ENCODE measurements at regions not wholly inside any gene's neighbourhood (a gene's known extent, or its start where the extent isn't known, plus 50 kb on each side); places are given as distances from the start of the nearest gene placed in this dataset.

DNA sequence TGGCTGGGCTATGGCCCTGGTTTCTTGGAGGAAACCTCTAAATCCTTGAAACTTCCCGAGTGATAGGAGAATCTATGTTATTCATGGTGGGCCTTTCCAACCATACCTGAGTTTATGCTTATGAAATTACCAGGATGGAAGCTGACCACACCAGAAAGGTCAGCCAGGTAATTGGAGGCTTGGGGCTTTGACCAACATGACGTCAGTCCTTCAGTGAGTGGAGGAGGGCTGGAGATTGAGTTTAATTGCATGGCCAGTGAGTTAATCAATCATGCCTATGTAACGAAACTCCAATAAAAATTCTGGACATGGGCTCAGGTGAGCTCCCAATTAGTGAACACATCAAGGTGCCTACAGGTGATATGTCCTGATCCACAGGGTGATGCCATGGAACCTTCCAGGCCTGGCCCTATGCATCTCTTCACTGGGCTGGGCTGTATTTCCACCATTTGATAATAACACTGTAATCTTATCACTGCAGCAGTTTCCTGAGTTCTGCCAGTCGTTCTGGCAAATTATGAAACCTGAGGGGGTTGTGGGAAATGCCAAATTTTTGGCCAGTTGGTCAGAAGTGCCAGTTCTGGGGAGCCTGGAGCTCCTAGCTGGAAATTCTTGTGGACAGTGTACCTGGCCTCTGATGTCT lies 106.5 kb downstream of the CDH26 start:
- DNase-seq, result no peak

DNA sequence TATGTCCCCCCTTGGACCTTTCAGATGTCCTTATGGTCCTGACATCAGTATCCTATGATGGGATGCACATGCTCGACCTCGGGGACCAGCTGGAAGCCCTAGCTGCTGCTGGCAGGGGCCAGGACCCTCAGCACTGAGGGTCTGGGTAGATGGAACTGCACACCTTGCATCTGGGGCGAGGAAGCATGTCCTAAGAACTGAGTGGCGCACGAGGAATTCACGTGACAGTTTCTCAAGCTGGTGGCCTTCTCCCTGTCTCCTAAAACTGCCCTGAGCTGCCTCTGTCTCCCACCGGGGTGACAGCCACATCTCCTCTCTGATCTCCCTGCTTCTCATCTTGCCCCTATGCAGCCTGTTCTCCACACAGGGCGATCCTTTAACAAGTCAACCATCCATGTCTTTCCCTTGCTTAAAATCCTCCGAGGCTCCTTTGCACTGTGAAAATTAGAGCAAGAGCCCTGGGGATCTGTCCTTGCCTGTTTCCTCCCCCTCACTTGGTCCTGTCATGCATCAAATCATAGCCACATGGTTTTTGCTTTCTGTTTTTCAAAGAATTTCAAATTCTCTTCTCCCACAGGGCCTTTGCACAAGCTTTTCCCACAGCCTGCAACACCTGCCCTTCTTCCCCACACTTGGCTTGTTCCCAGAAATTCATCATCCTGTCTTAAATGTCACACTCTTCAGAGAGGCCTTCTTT lies 107.7 kb downstream of the CDH26 start:
- no peak for DNase-seq

GRCh38 chr20:60066438-60066823 lies 108.2 kb downstream of the CDH26 start:
- no peak for DNase-seq

DNA sequence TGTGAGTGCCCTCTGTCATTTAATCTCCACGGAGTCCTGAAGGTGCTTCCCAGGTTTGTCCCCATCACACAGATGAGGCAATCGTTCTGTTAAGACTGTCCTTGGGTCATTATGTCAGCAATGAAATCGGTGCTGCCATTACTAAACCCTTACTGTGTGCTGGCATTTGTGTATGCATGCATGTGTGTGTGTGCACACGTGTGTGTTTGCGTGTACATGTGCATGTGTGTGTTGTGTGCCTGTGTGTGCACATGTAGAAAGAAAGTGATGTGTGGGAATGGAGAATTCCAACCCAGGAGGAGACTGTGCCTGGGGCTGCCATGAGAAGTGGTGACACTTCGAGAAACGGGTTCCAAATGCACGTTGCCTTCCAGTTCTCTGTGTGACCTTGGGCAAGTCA lies 110.3 kb downstream of the CDH26 start:
- DNase-seq, result no peak

DNA sequence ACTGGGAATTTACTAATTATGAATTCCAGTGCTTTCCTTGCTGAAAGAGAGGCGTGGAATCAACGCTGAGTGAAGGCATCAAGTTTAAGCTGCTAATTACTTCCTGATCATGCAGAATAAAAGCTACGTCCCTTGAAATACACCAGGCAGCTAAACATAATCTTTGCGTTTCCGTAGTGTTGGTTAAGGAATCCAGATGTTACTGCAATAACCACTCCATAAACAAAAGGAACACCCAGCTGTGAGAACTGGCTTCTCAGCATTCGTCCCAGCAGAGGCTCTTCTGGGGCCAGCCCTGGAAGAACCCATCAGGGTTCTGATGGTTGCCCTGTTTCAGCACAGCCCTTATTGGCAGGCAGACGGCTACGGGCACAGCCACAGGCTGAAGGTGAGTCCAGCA lies 111.4 kb downstream of the CDH26 start:
- DNase-seq, result no peak

- DNase-seq, result no peak
These were observed 112.6 kb downstream of the CDH26 start for GRCh38 chr20:60070791-60071190.

GRCh38 chr20:60071965-60072364 lies 113.7 kb downstream of the CDH26 start:
- DNase-seq, result no peak

- DNase-seq, result no peak
These were observed 114.9 kb downstream of the CDH26 start for GRCh38 chr20:60073086-60073485.

DNA sequence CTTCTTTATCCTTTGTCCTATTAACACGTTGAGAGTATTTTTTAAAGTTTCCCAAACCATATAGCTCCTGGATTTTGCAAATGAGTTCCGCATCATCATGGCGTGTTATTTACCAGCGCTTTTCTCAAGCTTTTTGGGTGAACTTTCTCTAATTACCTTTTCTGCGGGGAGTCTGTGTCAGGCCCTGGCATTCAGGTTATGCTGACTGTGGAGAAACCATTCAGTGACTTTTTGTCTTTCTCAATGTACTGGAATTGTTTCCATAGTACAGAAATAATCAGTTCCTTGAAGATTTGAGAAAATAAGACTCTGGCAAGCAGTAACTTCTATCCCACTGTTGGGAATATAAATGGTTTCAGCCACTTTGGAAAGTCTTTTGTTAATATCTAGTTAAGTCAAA lies 115.3 kb downstream of the CDH26 start:
- DNase-seq, result no peak

GRCh38 chr20:60074276-60074675 lies 116.1 kb downstream of the CDH26 start:
- no peak for DNase-seq

GRCh38 chr20:60078351-60079250 lies 120.4 kb downstream of the CDH26 start:
- no peak for DNase-seq

DNA sequence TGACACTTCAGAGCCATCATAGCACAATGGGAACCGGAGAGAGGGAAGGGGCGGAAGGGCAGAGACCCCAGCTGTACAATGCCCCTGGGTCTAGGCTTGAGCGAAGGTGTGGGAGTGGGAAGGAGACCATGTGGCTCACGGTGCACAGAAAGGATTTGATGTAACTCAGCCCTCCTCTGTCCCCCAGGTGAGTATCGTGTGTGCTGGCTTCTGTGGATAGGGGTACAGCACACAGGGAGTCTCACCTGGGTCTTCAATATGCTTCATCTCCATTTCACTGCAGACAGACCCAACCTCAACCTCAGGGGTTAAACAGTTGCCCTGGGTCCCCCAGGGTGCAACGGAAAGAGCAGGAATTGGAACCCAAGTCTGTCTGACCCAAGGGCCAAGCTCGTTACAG lies 122.2 kb downstream of the CDH26 start:
- no peak for DNase-seq

GRCh38 chr20:60085551-60086132 lies 127.4 kb downstream of the CDH26 start:
- no peak for DNase-seq

DNA sequence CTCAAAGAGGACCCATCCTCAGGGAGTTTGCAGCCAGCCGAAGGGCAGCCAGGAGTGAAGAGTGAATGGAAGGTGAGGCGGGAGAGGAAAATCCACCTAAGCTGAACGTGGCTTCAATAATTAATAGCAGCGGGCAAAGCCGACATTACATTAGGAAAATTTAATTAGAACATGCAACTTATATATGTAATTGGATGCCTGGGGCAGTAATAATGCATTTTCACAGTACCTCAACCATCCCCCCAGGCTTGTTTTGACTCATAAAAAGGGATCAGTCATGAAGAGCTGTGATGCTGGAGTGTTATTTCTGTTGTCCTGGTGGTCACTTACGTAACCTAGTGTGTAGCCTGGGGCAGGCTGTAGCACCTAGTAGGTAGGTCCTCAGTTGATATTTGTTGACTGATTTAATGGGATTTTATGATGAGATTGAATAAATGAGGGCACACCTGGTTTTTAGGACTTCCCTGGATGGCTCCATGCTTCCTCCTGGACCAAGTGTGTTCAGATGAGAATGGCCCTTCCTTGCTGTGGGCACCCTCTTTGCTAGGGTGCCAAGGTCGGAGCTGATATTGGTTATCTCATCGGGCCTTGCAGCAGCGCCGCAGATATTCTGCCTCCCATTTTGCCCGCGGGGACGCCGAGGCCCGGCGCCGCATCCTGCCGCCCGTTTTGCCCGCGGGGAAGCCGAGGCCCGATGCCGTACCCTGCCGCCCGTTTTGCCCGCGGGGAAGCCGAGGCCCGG lies 128.8 kb downstream of the CDH26 start:
- no peak for DNase-seq

DNA sequence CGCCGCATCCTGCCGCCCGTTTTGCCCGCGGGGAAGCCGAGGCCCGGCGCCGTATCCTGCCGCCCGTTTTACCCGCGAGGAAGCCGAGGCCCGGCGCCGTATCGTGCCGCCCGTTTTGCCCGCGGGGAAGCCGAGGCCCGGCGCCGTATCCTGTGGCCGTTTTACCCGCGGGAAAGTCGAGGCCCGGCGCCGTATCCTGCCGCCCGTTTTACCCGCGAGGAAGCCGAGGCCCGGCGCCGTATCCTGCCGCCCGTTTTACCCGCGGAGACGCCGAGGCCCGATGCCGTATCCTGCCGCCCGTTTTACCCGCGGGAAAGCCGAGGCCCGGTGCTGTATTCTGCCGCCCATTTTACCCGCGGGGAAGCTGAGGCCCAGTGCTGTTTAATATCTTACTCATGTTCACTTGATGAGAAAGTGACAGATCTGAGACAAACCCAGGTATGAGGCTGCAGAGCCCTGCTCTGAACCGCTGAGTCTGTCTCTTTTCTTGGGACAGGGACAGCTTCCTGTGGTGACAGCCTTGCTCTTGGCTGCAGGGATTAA lies 129.4 kb downstream of the CDH26 start:
- DNase-seq, result no peak

- no peak for DNase-seq
These were observed 130.0 kb downstream of the CDH26 start for GRCh38 chr20:60088236-60088635.

DNA sequence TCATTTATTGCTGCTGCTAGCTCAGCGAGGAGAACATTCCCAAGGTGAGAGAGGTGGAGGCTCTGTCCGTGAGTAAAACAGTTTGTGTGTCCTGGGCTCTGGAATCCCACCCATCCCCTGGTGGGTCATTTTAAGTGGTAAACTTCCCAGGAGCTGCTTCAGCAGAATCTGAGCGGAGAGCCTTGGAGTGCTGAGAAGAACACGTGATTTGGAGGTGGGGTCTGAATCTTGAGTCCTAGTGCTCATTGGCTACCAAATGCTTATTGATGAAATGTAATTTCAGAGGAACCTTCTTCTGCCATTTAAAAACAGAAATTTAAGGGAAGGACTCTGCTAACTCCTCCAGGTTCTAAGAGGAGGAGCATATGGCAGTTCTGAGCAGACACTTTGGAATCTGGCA lies 132.4 kb downstream of the CDH26 start:
- DNase-seq, result no peak

DNA sequence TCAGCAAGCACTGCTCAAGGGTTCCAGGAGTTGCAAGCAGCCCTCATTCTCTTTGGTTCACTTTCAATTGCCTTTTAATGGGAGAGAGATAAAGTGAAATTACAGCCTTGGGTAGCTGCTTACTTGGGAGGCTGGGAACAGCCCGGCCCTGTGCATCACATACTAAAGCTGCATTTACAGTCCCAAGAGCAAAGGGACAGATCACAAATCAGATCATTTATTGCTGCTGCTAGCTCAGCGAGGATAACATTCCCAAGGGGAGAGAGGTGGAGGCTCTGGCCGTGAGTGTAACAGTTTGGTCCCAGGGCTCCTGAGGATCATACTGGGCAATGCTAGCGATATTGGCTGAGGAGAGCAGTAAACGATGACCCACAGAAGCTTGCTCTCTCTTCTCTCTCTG lies 133.1 kb downstream of the CDH26 start:
- DNase-seq, result no peak

GRCh38 chr20:60091861-60092260 lies 133.6 kb downstream of the CDH26 start:
- no peak for DNase-seq

DNA sequence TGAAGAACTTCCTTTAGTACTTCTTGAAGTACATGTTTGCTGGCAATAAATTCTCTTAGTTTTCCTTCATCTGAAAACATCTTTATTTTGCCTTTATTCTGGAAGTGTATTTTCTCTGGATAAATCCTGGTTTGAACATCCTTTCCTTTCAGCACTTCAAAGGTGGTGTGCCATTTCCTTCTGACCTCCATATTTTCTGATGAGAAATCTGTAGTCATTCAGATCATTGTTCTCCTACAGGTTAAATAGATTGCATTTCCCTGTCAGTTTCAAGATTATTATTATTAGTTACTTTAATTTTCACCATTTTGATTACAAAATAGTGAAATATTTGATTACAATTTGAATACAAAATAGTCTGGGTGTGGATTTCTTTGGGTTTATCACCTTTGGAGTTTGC lies 134.5 kb downstream of the CDH26 start:
- no peak for DNase-seq

DNA sequence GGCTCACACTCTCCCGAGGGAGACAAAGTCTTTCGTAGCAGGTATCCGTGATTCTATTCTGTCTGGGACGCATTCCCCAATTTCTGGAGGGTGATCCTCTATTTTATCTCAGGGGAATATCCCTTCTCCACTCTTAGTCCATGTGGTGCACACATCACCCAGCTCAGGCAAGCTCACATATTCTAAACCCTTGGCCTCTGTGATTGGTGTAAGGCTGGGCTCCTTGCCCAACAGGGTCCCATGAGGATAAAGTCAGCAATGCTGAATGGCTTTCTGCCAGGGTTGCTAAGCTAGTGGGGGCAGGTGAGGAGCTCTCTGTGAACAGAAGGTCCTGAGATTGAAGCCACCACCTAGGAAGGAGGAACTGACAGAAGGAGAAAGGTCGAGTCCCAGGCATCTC lies 137.2 kb downstream of the CDH26 start:
- DNase-seq, result no peak

DNA sequence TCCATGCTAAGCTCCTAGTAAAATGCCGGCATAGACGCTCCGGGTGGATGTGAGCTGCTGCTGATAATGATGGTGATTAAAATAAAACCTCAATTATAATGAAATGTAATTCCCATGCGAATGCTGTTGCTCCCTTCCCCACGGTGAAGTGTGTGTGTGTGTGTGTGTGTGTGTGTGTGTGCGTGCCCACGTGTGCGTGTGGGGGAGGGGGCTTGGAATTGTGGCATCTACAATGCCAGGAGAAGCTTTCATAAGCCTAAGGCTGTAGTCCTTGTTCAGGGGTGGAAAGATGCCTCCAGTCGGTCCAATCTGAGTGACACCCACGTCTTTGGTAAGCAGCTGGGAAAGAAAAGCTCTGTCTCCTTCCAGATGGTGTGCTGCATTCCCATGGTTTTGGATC lies 137.9 kb downstream of the CDH26 start:
- no peak for DNase-seq

GRCh38 chr20:60097285-60097684 lies 139.1 kb downstream of the CDH26 start:
- no peak for DNase-seq

All from NCI-H510A (cell line).